ENCODE measurements at regions not wholly inside any gene's neighbourhood (a gene's known extent, or its start where the extent isn't known, plus 50 kb on each side); places are given as distances from the start of the nearest gene placed in this dataset.

- no peaks in the 10 kb centered on the region for H3K27me3 ChIP-seq
- no peak overlapping the region for H3K27ac ChIP-seq
- no peaks in the 10 kb centered on the region for H3K4me1 ChIP-seq
- H3K36me3 ChIP-seq: no peaks in the 10 kb centered on the region
- DNase-seq (ENCODE audit: low spot score): no peak
- peaks cover 0 to 4% of the 10 kb centered on the region in 2 donors for H3K9me3 ChIP-seq
- TF ChIP-seq, protein P1, sequence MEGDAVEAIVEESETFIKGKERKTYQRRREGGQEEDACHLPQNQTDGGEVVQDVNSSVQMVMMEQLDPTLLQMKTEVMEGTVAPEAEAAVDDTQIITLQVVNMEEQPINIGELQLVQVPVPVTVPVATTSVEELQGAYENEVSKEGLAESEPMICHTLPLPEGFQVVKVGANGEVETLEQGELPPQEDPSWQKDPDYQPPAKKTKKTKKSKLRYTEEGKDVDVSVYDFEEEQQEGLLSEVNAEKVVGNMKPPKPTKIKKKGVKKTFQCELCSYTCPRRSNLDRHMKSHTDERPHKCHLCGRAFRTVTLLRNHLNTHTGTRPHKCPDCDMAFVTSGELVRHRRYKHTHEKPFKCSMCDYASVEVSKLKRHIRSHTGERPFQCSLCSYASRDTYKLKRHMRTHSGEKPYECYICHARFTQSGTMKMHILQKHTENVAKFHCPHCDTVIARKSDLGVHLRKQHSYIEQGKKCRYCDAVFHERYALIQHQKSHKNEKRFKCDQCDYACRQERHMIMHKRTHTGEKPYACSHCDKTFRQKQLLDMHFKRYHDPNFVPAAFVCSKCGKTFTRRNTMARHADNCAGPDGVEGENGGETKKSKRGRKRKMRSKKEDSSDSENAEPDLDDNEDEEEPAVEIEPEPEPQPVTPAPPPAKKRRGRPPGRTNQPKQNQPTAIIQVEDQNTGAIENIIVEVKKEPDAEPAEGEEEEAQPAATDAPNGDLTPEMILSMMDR (IDR thresholded peaks at IDR 0.05): no peak
- H3K4me3 ChIP-seq: no peak overlapping the region
Observed at GRCh38 chr5:174172566-174172965, 127.1 kb downstream of the NSG2 start.

- Histone ChIP-seq H3K27me3 (no peaks in the 10 kb centered on the region), H3K4me1 (no peaks in the 10 kb centered on the region), H3K27ac (no peak overlapping the region), H3K9me3 (peaks cover 0 to 4% of the 10 kb centered on the region in 2 donors), H3K4me3 (no peak overlapping the region), H3K36me3 (no peaks in the 10 kb centered on the region)
- DNase-seq (ENCODE audit: low spot score): no peak
- TF ChIP-seq, protein P1 (IDR thresholded peaks at IDR 0.05): no peak
Observed at GRCh38 chr5:174173766-174174165, 128.3 kb downstream of the NSG2 start.

DNA sequence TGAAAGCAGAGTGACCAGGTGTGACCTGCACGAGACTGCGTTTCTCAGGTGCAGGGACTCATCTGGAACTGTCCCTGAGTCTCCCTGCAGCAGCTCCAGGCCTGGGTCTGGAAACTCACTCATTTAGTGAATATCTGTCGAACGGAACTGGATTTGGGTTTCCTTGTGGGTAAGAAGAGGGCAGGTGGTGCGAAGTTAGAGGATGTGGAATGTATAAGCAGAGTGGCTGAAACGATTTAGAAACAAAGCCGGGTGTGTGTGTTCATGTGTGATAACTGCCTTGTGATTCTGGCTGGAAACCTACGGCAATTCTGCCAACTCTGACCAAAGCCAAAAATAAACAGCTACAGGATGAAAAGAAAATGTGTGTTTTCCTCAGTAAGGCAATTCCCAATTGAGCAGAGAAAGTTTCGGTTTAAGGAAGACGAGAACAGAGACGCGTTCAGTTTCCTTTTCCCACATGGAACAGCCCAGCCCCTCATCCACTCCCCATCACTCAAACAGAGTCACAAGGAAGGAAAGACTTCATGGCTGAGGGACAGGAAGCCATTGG is 130.3 kb downstream of the NSG2 start:
- no peaks in the 10 kb centered on the region for H3K9me3 ChIP-seq
- no peak overlapping the region for H3K27ac ChIP-seq
- no peaks in the 10 kb centered on the region for H3K27me3 ChIP-seq
- DNase-seq (ENCODE audit: low spot score): no peak
- H3K4me3 ChIP-seq: no peak overlapping the region
- H3K36me3 ChIP-seq: no peaks in the 10 kb centered on the region
- TF ChIP-seq, protein P1 (IDR thresholded peaks at IDR 0.05): no peak
- H3K4me1 ChIP-seq: no peaks in the 10 kb centered on the region

- TF ChIP-seq, protein P1 (IDR thresholded peaks at IDR 0.05): no peak
- Histone ChIP-seq H3K4me3 (no peak overlapping the region), H3K36me3 (no peaks in the 10 kb centered on the region), H3K4me1 (no peaks in the 10 kb centered on the region), H3K27ac (no peak overlapping the region), H3K9me3 (no peaks in the 10 kb centered on the region), H3K27me3 (no peaks in the 10 kb centered on the region)
- peak; percentile 58 for DNase-seq (ENCODE audit: low spot score)
Observed at GRCh38 chr5:174176511-174176910, 131.0 kb downstream of the NSG2 start.

DNA sequence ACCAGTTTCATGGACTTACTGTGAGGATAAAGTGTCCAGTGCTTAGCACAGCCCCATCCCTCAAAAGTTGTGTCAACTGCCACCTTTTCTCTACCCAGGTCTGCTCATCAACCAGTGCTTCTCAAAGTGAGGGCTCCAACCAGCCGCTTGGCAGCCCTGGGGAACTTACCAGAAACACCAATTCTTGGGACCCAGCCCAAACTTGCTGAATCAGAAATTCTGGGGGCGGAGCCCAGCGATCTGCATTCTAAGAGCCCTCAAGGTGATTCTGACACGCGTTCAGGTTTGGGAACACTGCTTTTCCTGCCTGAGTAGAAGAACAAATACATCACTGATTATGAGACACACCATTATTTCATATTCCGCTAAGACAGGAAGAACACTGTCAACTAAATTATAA is 132.0 kb downstream of the NSG2 start:
- H3K36me3 ChIP-seq: no peaks in the 10 kb centered on the region
- H3K4me3 ChIP-seq: no peak overlapping the region
- no peaks in the 10 kb centered on the region for H3K4me1 ChIP-seq
- H3K27me3 ChIP-seq: no peaks in the 10 kb centered on the region
- DNase-seq (ENCODE audit: low spot score): peak; percentile 57
- H3K27ac ChIP-seq: no peak overlapping the region
- TF ChIP-seq, protein P1 (IDR thresholded peaks at IDR 0.05): no peak
- H3K9me3 ChIP-seq: no peaks in the 10 kb centered on the region

DNA sequence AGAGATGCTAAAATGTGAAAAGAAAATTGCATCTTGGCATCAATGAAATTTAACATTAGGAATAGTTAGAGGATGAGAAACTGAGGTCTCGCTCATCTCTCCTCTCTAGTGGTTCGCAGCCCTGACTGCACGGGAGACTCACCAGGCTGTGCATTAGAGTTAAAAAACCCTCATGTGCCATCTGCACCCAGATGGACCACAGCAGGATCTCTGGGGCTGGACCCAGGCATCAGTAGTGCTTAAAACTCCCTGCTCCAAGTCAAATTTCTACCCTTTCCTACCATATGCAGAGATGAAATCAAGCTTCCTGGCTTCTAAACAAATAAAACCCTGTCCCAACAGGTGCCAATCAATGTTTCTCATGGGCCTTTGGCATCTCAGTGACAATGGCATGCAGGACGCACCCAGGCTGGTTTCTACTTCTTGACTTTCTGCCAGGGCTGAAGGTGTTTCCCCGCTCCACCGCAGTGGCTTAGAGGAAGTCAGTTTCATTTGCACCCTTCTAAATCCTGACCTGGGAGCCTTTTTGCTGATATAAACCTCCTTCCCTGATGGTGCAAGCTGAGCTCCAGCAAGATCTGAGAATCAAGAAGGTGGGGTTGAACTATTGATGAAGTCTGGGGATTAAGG is 132.6 kb downstream of the NSG2 start:
- TF ChIP-seq, protein P1 (IDR thresholded peaks at IDR 0.05): no peak
- peak; percentile 34 for DNase-seq (ENCODE audit: low spot score)
- Histone ChIP-seq H3K4me3 (no peak overlapping the region), H3K36me3 (no peaks in the 10 kb centered on the region), H3K9me3 (no peaks in the 10 kb centered on the region), H3K4me1 (no peaks in the 10 kb centered on the region), H3K27me3 (no peaks in the 10 kb centered on the region), H3K27ac (no peak overlapping the region)
